Stimulated activated CD4-positive, alpha-beta T cell treated with anti-CD3 and anti-CD28 coated beads, Interleukin-2, amount 100 ng/mL, for 48 hours (primary cell): ENCODE measurements at regions not wholly inside any gene's neighbourhood (a gene's known extent, or its start where the extent isn't known, plus 50 kb on each side); places are given as distances from the start of the nearest gene placed in this dataset.
"Not testable (repeated sequence)": the region's sequence is repeated elsewhere in the genome, so short reads cannot be mapped to it uniquely, and the experiment has no call there.

ENCODE experiments used
- DNase-seq, 2 donors: peaks; one replicate each; pipeline ENCODE4 v3.0.0-alpha.2; 2020

- no peak for DNase-seq
Observed at GRCh38 chr1:70760154-70760553, 287.5 kb downstream of the PTGER3 start.

DNA sequence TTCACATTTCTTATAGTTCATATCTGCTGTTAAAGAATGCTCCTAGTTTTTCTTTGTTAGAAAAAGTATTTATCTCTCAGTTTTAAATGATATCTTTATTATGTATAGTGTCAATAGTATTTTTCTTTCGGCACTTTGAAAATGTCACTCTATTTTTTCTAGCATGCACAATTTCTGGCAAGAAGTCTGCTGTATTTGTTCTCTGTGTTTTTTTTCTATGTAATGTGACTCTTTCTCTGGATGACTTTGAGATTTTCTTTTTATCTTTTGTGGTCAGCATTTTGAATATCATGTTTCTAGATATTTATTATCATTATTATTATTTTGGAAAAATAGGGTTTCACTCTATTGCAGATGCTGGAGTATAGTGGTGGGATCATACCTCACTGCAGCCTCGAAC, 285.2 kb downstream of the PTGER3 start:
- DNase-seq, result no peak

GRCh38 chr1:70764747-70765146, 282.9 kb downstream of the PTGER3 start:
- no peak for DNase-seq

- no peak for DNase-seq
Observed at GRCh38 chr1:70767377-70767776, 280.2 kb downstream of the PTGER3 start.

- DNase-seq, result no peak
Observed at GRCh38 chr1:70768216-70768615, 279.4 kb downstream of the PTGER3 start.

DNA sequence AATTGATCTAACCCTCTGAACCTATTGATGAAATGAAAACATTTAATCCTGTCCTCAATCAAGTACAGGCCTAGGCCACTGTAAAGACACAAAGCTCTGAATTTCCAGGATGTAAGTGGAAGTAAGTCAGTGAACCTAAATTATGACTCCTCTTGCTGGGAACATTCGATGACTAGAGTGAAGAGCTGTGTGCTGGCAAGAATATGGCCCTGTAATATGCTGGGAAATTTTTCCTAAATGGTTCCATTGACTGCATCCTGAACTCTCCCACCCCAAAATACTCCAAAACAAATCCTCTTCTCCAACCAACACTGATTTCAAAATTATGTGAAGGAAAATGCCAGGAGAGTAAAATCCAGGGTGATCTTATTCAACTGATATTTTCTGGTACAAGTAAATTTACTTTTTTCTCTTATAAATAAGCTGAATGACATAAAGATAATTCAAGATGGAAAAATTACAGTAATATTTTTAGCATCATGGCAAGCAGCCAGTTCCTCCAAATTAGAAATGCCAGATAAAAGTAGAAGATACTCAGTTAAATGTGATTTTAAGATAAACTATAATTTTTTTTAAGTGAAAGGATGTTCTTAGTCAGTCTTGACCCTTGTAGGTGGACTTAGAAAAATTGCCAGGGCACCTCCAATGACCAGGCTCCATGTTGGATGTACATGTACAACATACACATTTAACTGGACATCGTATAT, 269.4 kb downstream of the PTGER3 start:
- DNase-seq, result no peak

- no peak for DNase-seq
Observed at GRCh38 chr1:70778934-70779333, 268.7 kb downstream of the PTGER3 start.

DNA sequence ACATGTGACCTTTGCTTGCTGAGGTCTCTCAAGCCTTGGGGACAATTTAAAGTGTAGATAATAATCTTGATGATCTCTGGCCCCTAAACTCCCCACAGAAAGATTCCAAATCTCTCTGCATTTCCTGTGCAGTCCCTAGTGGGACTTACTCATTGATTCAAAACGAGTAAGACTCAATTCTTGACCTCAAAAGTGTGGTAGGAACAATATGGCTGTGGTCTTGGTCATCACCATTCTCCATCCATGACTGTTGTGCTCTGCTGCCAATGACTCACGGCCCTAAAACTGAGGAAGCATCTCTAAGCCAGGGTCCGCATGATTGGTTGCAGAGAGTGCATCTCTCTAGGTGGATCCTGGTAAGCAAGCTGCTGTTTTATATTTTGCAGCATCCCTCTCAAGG, 268.0 kb downstream of the PTGER3 start:
- no peak for DNase-seq

- no peak for DNase-seq
Observed at GRCh38 chr1:70785287-70785686, 262.3 kb downstream of the PTGER3 start.

DNA sequence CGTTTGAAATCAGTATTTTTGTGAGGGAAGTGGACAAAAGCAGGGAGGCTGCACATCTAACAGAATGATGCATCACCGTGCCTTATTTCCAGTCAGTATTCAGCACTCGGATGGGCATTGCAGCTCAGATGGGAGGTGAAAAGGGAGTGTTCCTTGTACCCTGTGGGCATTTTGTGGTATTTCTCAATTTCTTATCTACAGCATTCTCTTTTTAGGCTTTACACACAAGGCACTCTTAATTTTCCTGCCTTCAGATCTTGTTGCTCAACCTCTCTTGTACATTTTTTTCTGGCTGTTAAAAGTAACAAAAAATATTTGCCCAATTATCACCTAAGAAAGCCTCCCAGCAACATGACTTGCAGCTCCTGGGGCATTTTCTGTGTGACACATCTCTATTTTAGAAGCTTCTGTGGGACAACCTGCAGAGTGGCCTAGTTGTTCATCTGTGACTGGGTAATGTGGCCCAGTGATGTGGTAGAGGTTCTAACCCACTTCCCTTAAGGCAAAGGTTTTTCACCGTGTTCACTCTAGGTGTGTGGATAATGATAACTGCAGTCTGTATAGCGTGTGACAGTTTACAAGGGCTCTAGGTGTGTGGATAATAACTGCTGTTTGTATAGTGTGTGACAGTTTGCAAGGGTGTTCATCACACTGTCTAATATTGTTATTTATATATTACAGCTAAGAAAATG, 257.2 kb downstream of the PTGER3 start:
- no peak for DNase-seq

GRCh38 chr1:70795064-70795463, 252.6 kb downstream of the PTGER3 start:
- DNase-seq, result not testable (repeated sequence)

DNA sequence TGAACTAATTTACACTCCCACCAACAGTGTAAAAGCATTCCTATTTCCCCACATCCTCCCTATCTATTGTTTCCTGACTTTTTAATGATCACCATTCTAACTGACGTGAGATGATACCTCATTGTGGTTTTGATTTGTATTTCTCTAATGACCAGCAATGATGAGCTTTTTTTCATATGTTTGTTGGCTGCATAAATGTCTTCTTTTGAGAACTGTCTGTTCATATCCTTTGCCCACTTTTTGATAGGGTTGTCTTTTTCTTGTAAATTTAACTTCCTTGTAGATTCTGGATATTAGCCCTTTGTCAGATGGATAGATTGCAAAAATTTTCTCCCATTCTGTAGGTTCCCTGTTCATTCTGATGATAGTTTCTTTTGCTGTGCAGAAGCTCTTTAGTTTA, 251.3 kb downstream of the PTGER3 start:
- not testable (repeated sequence) for DNase-seq

GRCh38 chr1:70802625-70803024, 245.0 kb downstream of the PTGER3 start:
- not testable (repeated sequence) for DNase-seq

DNA sequence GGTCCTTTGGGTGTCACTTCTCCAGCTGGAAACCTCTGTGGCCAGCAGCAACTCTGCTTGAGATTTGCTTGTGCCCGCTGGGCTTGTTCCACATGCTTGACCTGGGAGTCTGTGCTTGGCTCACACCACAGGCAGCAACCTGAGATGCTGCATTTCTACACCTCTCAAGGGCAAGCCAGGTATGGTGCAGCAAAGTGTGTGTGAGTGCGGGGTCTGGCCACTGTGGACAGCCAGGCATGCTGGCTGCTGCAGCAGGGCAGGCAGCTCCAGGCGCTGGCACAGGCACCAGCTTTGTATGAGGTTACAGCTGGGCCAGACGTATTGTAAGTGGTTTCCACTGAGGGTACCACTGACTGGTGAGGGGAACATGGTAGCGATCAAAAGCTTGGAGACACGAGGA, 242.0 kb downstream of the PTGER3 start:
- DNase-seq, result no peak

DNA sequence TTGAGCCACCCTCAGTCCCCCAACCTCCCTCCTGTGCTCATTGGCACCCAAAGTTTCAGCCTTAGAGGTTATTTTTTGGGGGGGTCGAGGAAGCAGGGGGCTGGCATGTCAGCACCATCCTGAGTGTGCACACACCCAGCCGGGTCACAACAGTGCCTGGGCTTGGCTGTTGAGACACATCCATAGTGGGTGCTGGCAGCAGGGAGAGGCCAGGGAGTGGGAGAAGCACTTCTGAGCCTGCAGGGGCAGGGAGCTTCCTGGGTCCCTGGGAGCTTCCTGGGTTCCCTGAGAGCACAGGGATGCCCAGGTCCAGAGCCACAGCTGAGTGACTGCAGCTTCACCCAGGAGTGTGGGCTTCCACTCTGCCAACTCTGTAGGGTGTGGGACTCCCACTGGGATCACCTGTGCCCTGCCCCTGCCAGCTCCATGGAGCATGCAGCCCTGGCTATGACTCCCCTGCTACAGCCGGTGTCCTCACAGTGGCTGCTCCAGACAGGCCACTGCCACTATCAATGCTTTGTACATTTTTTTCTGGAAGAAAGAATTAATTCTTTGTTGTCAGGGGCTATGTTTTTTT, 240.4 kb downstream of the PTGER3 start:
- DNase-seq, result no peak

DNA sequence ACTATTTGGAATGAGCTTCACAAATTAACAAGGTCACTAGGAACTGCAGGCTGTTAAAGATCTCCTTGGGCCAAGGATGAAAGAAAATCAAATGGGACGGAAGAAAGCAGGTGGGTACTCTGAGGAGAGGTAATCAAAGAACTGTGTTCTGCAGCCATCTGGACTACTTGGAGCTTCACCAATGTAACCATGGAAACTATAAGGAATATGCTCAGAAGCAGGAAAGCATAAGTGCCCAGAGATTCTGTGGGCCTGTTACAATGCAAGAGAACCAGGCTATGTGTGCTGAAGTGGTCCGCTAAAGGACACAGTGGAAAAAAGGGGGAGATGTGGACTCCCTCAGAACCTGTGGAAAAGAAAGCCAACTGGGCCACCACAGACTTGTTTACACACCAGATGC, 238.5 kb downstream of the PTGER3 start:
- no peak for DNase-seq

DNA sequence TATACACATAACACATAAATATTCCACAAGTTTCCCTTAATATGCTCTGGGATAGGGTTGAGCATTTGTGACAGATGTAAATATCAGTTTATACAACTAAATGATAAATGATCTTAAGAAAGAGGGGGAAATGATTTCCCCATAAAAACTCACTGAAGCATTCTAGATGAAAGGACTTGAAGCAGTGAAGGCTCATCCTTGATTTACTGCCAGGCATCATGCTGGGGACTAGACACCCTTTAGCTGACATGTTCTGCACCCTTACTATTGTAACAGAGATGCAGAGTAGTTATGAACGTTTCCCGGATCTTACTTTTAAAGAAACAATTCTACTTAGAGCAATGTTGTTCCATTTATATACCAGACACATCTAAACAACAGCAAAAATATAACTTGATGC, 235.8 kb downstream of the PTGER3 start:
- DNase-seq, result no peak

- DNase-seq, result no peak
Observed at GRCh38 chr1:70812442-70813109, 235.0 kb downstream of the PTGER3 start.

DNA sequence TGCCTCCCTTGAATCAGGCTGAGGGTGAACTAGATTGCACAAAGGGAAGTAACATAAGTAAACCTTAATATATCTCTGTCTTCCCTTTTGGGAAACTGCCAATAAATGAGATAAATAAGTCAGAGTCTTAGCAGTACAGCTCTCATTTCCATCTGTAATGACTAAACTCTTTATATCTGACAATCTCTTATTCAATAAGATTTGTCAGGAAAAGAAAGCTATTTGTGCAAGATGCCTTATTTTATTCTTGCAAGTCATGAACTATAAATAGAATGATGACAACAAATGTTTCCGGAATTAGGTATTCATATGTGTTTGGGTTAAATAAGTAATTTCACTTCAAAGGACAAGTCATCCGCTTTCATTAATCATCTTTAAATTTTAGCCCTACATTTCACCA, 229.2 kb downstream of the PTGER3 start:
- DNase-seq, result no peak

GRCh38 chr1:70819231-70819630, 228.4 kb downstream of the PTGER3 start:
- no peak for DNase-seq

DNA sequence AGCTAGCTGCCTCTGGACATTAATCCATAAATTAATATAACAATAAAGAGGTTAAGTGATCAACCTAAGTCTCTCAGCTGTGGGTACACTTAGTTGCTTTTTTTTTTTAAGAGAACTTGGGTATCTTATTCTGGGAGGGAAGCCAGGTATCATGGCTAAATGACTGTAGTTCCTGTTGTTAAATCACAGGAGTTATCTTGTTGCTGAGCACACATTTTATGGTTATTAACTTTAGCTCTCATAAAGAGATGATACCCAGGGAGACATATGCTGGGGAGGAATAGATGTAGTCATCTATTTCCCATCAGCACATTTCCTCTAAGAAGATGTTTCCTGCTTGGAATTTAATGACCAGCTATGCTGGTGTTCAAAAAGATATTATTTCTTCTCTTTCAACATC, 227.8 kb downstream of the PTGER3 start:
- no peak for DNase-seq

DNA sequence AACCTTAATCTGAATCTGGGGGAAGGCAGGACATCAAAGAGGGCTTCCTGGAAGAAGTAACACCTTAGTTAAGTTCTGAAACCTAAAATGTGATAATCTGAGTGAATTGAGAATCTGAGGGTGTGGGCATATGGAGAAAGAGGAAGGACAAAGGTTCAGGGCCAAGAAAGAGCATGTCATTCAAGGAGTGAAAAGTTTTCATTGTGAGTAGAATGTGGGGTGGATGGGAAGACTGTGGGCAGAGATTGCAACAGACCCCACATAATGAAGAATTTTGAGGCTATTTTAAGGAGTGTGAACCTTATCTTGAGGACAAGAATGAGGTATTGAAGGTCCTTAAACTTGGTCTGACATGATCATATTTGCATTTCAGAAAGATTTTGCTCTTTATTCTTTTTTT, 227.2 kb downstream of the PTGER3 start:
- no peak for DNase-seq

DNA sequence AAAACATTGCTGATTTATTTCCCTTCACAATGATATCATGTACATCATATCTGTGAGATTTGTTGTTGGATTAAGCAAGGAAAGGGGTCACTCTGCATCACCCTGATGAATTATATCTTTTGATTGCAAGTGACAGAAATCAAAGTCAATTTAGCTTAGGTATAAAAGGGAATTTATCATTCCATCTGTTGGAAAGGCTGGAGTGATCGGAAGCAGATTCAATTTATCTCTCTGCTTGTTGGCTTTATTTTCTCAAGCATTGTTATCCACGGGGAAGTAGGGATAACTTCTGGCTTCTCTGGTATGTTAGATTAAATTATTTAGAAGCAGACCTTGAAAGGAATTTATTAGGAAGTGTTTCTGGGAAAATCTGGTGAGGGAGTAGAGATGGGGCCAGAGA, 226.6 kb downstream of the PTGER3 start:
- DNase-seq, result no peak

DNA sequence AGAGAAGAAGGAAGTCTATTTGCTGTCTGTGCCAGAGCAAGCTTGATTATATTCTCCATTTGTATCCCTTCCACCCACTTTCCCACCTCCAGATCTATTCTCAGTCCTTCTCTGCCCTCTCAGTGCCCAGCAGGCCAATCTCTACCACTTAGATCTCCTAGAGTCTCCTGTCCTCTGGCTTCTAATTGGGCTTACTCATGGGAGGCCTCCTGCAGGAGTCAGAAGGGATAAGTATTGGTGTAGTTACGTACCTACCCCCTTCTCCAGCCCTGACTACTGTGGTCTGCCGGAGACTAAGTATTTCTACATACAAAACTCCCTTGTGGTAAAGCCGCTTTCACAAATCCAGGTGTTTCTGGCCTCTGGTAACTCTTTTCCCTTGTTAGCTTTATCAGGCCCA, 221.2 kb downstream of the PTGER3 start:
- no peak for DNase-seq
